Superior temporal gyrus (tissue), 1 donor: ENCODE measurements at regions not wholly inside any gene's neighbourhood (a gene's known extent, or its start where the extent isn't known, plus 50 kb on each side); places are given as distances from the start of the nearest gene placed in this dataset.
"Not testable (repeated sequence)": the region's sequence is repeated elsewhere in the genome, so short reads cannot be mapped to it uniquely, and the experiment has no call there.

Experiments used
- DNase-seq: peaks from one replicate; pipeline ENCODE4 v3.0.0-alpha.2; 2016; ENCODE audit errors: extremely low spot score

DNA sequence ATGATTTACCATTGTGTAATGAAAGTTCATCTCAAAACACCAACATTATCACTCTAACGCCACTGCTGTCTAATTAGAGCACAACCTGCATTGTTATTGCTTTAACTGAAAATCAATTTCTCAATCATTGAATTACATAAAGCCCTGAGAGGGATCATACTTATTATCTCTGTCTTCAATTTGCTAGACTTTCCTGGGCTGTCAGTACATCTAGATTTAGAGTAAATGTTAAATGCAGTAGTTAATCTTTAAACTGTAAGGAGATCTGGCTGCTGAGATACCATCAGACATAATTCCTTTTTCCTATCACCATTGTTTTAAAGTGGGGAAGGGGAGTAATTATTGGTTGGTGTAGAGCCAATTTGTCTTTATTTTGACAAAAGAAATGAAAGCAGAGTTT is 1995.1 kb downstream of the MRPL39 start:
- no peak for DNase-seq

DNA sequence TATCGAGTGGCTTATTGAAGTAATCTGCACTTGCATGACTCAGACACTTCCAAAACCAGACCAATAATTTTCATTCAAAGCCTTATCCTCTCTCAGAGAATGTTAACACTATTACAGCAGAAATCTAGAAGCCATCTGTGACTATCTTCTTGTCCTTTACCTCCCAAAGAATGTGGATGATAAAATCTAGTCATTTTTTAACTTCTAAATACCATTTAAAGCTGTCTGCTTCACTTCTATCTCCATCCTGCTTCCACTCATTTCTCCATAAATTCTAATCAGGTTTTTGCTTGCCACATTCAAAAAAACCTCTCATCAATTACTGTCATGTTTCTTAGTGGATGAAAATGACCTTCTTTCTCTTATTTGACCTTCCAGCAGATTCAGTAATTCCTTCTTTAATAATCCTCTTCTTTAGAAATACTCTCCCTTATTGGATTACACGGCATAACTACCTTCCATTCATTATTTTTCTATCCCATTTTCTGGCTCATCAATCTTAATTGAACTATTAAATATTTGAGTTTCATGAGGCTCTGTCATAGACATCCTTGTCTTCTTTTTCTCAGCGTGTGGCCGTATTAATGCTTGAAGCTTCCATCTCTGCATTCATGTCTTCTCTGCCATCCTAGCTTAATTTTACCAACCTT is 1999.4 kb downstream of the MRPL39 start:
- no peak for DNase-seq

DNA sequence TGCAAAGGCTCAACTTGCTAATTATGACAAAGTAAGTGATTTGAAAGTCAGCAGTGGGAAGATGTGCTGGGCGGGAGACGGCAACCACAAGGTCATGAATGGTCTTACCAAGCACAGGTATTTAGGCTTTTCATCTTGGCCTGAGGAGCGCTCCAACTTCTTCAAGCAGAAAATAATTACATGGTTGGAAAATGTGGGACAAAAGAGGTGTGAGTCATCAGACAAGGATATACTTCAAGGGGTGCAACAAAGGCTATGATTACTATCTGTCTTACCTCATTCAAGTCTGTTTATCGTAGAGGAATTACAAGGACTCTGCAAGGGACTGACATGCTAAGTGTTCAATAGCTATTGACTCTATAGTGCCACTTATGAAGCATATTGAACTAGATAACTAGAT is 2005.7 kb downstream of the MRPL39 start:
- no peak for DNase-seq

DNA sequence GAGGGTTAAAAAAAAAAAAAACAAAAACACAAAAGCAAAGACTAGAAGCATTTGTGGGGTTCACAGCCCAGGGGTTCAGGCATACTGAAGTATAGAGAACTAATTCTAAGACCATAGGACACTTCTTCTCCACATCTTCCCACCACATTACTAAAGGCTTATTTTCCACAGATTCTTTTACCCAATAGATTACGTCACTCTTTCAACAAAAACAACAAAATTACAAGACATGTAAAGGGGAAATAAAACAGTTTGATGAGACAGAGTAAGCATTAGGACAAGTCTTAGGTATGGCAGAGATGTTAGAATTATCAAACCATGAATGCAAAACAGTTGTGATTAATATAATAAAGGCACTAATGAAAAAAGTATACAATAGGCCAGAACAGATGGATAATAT is 2013.7 kb downstream of the MRPL39 start:
- DNase-seq: no peak

DNA sequence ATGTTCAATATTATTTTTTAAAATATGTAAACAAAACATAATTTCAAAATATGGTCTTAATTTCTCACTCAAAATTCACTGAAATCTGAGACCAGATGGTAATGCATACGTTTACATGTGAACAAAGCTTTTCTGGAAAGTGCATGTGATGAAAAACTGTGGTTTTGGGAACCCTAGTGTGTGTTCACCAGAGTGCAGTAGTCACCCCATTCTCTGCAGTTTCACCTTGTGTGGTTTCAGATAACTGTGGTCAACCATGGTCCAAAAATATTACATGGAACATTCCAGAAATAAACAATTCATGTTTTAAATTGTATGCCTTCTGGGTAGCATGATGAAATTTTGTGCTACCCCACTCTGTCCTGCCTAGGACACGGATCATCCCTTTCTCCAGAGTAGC is 2021.9 kb downstream of the MRPL39 start:
- DNase-seq: no peak

DNA sequence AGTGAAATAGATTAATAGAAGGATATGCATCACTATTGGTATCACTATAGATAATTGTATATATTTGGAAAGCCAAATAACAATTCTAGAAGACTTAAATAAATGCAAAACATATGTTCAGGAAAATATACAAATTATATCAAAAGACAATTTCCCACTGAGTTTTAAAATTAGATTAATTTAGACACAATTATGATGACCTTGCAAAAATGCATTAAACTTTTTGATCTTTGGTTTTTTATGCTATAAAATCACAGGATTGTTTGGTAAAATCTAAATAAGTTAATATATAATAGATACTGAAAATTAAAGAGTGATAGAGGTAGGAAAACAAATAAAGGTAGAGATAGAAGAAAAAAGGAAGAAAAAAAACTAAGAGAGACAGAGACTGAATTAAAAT is 2027.7 kb downstream of the MRPL39 start:
- DNase-seq: no peak

DNA sequence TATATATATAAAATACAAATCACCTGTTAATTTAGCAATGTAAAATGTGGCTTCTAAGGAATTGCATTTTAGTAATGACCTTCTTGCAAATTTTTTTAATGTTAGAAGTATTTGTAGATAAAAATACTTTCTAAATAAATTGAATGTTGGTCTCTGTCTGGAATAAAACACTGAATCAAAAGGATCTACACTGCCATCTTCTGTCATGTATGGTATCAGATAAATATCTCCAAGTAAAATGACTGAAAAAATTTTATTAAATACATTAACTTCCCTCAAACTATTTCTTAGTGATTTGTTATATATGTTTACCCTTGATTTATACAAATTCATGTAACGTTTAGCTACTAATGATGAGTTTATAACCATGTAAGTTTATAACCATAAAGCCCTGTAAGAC is 2029.3 kb downstream of the MRPL39 start:
- no peak for DNase-seq

DNA sequence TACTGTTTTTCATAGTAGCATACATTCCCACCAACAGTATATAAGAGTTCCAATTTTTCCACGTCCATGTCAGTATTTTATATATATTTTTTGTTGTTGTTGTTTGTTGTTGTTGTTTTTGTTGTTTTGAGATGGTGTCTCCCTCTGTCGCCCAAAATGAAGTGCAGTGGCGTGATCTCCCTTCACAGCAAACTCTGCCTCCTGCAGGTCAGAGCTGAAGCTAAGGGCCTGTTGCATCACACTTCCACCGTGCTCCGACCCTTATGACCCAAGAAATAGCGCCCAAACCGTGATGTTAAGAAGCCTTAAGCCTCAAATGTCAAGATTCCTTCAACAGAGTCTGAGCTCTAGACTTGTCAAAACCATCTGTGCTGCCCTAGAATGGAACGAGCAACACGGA is 2032.3 kb downstream of the MRPL39 start:
- DNase-seq: no peak

DNA sequence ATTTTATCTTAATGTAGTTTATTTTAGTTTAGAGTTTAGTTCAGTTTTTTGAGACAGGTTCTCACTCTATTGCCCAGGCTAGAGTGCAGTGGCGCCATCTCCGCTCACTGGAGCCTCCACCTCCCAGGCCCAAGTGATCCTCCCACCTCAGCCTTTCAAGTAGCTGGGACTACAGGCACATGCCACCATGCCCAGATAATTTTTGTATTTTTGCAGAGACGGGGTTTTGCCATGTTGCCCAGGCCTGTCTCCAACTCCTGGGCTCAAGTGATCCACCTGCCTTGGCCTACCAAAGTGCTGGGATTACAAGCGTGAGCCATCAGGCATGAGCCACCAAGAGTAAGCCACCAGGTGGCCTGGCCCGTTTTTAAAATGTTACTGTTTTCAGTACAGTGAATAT is 2058.4 kb downstream of the MRPL39 start:
- DNase-seq: not testable (repeated sequence)

DNA sequence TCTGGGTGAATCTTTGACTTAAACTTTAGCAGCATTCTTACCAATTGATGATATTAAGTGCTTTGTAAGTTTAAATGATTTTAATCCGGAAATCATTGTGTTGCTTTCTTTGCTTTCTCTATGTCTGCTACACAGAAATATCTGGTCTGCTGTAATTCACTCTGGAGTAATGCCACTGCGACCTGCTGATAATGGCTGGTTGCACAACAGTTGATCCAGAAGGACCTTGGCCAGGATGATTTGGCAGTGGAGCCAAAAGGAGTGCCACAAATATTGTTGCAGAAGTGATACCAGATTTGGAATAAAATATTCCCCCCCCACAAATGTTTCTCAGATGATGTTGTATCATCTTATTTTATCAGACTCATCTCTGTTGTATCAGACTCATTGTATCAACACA is 2063.9 kb downstream of the MRPL39 start:
- DNase-seq: no peak

DNA sequence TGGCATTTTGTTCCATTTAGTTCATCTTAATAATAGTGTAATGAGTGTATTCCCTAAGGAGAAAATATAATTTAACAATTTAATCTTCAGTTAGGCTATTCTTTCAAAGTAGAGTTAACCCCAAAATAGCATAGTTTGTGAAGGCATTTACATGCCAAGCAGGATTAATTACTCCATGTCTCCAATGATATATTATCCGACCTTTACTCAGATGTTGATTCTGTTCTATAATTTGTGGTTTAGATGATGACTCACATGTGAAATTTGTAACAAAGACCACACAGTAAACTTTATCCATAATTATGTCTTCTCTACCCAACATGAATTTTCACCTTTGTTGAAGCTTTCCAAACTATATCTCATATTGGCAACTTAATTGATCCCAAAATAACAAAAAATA is 2065.2 kb downstream of the MRPL39 start:
- no peak for DNase-seq

DNA sequence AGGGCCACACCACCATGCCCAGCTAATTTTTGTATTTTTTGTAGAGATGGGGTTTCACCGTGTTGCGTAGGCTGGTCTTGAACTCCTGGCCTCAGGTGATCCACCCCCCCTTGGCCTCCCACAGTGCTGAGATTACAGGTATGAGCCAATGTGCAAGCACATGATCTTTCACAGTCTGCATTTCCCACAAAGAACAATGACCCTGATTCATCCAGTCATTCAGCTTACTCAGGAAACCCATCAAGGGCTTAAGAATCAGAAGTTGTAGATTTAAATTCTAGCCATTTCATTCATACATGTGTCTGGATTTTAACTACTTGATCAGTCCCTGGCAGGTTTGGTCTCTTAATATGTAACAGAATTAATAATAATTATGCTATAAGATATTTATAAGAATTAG is 2065.7 kb downstream of the MRPL39 start:
- DNase-seq: no peak

DNA sequence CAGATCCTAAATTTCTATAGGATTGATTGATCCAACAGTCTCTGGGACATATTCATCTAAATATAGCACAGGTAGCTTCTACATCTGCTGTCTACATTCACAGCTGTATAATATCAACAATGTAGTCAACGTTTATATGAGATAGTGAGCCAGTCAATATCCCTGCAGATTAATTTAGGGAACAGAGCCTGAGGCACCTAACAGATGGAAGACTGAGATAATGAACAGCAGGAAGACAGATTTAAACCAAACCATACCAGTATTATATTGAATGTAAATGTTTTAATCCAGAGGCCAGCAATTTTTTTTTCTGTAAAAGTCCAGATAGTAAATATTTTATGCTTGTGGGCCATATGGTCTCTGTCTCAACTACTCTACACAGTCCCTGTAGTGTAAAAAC is 2072.4 kb downstream of the MRPL39 start:
- DNase-seq: no peak

DNA sequence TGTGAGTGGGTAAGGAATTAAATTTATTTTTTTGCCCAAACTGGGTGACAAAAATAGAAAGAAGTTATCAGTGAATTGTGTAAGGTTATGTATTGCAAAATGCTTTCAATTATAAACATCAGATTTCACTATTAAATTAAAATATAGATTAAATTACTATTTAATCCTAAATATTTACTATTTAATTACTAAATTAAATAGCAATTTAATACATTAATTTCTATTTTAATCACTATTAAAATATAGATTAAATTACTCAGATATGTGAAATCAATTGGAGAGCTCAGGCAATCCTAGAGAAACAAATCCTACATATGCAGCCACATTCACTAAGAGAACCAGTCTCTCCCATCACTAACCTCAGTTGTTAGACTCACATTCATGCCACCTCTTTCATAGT is 2075.8 kb downstream of the MRPL39 start:
- no peak for DNase-seq

DNA sequence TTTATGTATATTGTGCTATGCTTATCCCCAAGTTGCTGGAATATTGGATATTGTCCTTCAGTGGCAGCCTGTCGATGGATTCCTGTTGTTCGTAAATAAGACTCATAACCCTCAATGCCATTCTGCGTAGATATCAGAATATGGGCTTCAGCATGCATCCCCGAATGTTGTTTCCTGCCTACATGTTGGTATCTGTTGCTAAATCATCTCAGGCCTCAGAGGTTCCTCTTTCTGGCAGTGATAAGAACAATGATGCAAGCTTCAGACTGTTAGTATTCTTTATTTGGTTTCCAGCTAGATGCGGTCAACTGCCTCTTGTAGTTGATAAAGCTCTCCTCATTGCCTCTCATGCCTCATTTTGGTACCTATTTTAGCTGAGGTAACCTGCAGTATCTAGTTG is 2082.6 kb downstream of the MRPL39 start:
- DNase-seq: no peak

DNA sequence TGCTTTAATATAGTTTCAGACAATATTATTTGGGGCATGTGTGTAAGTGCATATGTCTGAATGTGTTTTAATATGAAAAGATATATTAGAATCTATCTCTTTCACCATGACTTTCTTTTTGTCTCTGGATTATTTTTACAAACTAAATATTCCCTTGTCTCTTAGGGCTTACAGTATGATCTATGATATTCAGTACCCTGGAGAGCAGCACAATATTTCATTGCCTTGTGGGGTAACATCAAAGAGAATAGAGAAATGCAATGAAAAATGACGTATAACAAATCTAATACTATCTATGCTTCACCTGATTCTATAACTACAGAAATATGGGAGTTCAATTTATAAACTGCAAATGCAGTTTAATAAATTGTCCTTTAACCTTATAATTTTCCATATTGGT is 2084.5 kb downstream of the MRPL39 start:
- no peak for DNase-seq

DNA sequence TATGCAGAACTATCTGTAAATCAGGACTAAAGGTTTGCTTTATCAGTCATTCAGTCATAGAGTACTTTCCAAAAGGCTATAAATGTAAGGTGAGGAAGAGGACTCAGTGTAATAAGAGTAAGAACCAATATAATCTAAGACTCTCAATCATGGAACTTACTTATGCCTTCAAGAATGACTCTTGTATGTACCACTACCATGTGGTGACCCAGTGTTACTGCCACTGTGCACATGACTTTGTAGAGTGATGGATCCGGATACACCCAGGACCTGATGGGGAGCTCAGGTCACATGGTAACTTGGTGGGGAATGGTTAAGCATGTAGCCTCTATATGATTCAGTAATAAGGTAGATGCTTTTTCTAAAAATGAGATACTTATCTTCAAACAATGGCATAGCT is 2099.8 kb downstream of the MRPL39 start:
- DNase-seq: no peak

DNA sequence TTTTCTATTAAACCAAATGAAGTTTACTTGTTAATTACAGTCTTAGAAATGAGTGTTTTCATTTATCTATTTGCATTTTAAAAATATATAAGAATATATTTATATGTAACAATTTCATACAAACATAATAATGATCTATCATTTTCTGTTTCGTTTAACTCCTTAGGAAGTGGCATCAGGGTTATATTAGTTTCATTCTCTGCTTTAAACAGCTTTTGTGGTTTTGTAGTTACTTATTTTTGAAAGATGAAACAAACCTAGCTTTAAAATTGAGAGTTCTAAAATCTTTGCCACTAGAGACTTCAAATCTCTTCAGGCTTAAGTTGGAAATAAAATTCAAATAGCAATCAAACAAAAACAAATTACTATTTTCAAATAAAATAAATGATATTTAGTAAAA is 2110.6 kb downstream of the MRPL39 start:
- DNase-seq: no peak

DNA sequence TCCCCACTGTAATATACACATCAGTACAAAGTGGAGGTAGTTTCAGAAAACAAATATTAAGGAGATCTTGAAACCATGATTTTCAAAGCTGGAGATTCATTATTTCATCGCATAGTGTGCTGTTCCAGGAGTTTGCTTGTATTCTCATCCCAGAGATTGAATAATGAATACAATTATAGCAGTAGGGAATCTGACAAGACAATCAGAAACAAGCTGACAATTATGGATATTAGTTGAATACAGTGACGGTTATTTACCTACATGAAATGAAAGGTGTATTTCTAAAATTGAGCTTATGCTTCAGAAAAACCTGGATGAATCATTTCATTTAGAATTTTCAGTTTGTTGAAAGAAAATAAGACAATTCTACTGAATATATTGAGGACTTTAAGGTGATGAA is 2119.0 kb downstream of the MRPL39 start:
- DNase-seq: no peak

DNA sequence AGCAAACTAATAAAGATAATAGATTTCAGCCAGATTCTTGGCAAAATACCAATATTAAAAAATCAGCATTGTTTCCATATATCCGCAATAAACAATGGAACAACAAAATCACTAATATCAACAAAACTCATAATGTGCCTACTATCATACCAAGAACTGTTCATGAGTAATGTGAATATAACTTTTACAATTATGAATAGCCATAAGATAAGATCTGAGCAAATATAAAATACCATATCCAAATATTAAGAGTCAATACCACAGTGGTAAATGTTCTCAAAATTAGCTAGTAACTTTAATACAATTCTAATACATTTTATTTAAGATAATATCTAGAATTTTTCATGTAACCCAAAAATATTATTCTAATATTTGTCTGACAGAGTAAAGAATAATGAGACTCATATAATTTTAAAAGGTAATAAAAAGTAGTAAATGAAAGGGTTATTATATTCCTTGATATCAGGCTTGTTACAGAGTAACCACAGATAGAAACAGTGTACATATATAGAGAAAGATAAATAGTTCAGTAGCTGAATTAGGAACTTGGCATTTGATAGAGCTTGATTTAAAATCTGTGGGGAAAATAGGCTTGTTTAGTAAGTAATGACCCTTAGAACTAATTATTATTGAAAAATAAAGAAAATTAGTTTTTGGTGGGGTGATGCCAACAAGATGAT is 2126.6 kb downstream of the MRPL39 start:
- no peak for DNase-seq

DNA sequence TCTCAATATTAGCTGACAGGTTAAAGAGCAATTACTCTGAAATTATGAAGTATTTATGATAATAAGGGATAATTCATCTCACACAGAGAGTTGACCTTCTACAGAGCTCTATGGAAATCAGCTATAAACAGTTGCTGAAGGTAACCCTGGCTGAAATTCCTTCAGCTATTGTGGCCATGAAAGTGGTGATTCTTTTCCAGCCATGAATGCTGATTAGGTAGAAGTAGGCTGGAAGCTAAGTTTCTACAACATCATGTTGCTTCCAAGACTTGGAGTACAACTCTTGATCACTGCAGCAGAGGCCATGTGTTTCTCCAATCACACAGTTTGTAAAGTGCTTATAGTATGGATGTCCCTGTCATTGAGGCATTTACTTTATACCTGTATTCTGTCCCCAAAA is 2128.9 kb downstream of the MRPL39 start:
- no peak for DNase-seq

DNA sequence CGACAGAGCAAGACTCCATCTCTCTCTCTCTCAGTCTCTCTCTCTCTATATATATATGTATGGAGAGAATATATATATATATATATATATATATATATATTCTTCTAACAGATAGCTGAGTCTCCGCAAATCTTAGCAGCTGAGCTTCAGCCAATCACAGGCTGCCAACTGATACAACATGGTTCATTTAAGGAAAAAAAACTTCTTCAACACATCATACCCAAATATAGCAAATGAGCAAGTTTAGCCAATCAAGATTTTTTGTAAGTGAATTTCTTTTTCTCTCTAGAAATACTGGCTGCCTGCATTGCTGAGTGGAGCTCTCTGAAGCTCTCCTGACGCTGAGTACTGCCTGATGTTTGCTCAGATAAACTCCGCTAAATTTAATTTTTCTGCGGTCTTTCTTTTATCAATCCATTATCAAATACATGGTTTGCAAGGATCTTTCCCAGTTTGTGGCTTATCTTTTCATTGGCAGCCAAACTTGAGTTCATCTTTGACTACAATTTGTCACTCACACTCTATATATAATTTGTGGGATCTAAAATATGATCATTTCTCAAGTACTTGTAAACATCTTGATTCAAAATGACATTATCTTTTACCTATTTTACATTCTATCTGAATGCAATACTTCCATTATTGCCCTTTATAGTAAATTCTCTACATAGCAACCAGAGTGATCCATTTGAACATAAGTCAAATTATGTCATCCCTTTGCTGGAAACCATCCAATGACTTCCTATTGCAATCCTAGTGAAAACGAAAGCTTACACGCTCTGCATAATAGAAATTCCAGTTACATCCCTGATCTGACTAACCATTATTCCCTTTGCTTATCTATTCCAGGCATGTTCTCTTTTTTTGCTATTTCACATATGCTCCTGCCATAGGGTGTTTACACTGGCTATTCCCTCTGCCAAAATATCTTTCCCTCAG is 2131.7 kb downstream of the MRPL39 start:
- DNase-seq: no peak

DNA sequence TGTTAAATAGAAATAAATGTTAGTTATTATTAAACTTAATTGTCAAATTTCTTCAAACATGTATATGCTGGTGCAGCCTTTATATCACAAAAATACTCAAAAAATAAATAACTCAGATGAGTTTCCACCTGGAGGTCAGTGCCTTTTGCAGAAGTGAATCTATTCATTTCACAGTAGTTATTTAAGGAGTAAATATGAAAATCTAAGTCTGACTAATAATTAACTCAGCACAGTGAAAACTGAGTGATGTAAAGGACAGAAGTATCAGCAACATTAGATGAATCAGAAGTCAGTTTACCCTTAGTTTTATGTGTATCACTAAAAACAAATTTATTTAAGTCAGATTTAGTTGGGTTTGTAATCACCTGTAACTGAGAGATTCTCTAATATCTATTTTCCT is 2135.4 kb downstream of the MRPL39 start:
- no peak for DNase-seq
